Prostate gland (tissue), 2 donors: ENCODE measurements at regions not wholly inside any gene's neighbourhood (a gene's known extent, or its start where the extent isn't known, plus 50 kb on each side); places are given as distances from the start of the nearest gene placed in this dataset.

Experiments
- DNase-seq: peaks from one replicate; pipeline ENCODE4 v3.0.0-alpha.2; 2019; ENCODE audit warnings: low spot score
- H3K27ac ChIP-seq, 2 donors: fragments of 200-600 bp; sonication (generic); 2 replicates each; pipeline ENCODE4 v1.5.1; 2017 to 2019
- H3K27me3 ChIP-seq: fragments of 200-600 bp; sonication (generic); replicated peaks from 2 replicates; pipeline ENCODE4 v1.5.1; 2019; ENCODE audit not compliant: insufficient read depth
- H3K36me3 ChIP-seq, 2 donors: fragments of 200-600 bp; sonication (generic); 1 replicate in 1 of 2; 2 replicates in 1 of 2; pipeline versions ENCODE4 v1.5.1 to v1.8.1; 2017 to 2019
- H3K4me1 ChIP-seq: fragments of 200-600 bp; sonication (generic); replicated peaks from 2 replicates; pipeline ENCODE4 v1.5.1; 2019
- H3K4me3 ChIP-seq, 2 donors: fragments of 200-600 bp; sonication (generic); 2 replicates each; pipeline ENCODE4 v1.5.1; 2017 to 2019
- H3K9me3 ChIP-seq: fragments of 200-600 bp; sonication (generic); 2 replicates; pipeline ENCODE4 v1.5.1; 2017
- CTCF ChIP-seq, 4 experiments: fragments of 200-600 bp in 2 of 4; fragments of 450-650 bp in 2 of 4; sonication (generic) in 2 of 4; IDR thresholded peaks; 1 replicate in 3 of 4; 2 replicates in 1 of 4; pipeline ENCODE4 v1.5.1; 2016 to 2019; ENCODE audit warnings: antibody characterized with exemption in 4 of 4, mild to moderate bottlenecking in 2 of 4, moderate library complexity in 2 of 4
- POLR2A ChIP-seq: fragments of 450-650 bp; IDR thresholded peaks from one replicate; pipeline ENCODE4 v1.6.1; 2016; ENCODE audit warnings: antibody characterized with exemption, mild to moderate bottlenecking
- POLR2AphosphoS5 ChIP-seq: sonication (generic); formaldehyde crosslinking; IDR thresholded peaks from one replicate; pipeline ENCODE4 v1.6.1; 2017; ENCODE audit warnings: antibody characterized with exemption
- WGBS: methylation state at CpG from one replicate; pipeline ENCODE4 v1.1.5; 2018; 5-methylcytosine and 5-hydroxymethylcytosine counted together
- intact Hi-C: fragments of 100-400 bp; cut with DNase I; formaldehyde crosslinking; loops from one replicate; pipeline ENCODE4 v1.14.2; 2022

- H3K9me3 ChIP-seq = no peaks in the 10 kb centered on the region
- no peak overlapping the region for H3K27ac ChIP-seq
- H3K27me3 ChIP-seq = no peaks in the 10 kb centered on the region
- no peaks in the 10 kb centered on the region for H3K4me1 ChIP-seq
- H3K4me3 ChIP-seq = no peak overlapping the region
- no peak for DNase-seq
- intact Hi-C loops = no loop called here
- 31% methylated on average over 2 of the region's 2 CpGs for WGBS
- H3K36me3 ChIP-seq = no peaks in the 10 kb centered on the region
- TF ChIP-seq POLR2AphosphoS5 = no peak
- TF ChIP-seq CTCF (IDR thresholded peaks at IDR 0.05) = no peak
- TF ChIP-seq POLR2A = no peak
These were observed 1246.3 kb downstream of the NCAM2 start for GRCh38 chr21:22244516-22244915.

- intact Hi-C loops = no loop called here
- WGBS = 55% methylated on average over 3 of the region's 3 CpGs
- no peak for DNase-seq
- H3K27ac ChIP-seq = no peak overlapping the region
- H3K4me3 ChIP-seq = no peak overlapping the region
- no peaks in the 10 kb centered on the region for H3K9me3 ChIP-seq
- no peaks in the 10 kb centered on the region for H3K36me3 ChIP-seq
- H3K4me1 ChIP-seq = no peaks in the 10 kb centered on the region
- no peaks in the 10 kb centered on the region for H3K27me3 ChIP-seq
- TF ChIP-seq POLR2A (no peak), CTCF (IDR thresholded peaks at IDR 0.05) (no peak), POLR2AphosphoS5 (no peak)
These were observed 1252.1 kb downstream of the NCAM2 start for GRCh38 chr21:22250355-22250754.

GRCh38 chr21:22253761-22254160 lies 1255.6 kb downstream of the NCAM2 start:
- no peaks in the 10 kb centered on the region for H3K4me1 ChIP-seq
- WGBS = 54% methylated on average over 2 of the region's 2 CpGs
- intact Hi-C loops = no loop called here
- no peaks in the 10 kb centered on the region for H3K9me3 ChIP-seq
- no peaks in the 10 kb centered on the region for H3K36me3 ChIP-seq
- DNase-seq = no peak
- TF ChIP-seq POLR2AphosphoS5 (no peak), POLR2A (no peak), CTCF (IDR thresholded peaks at IDR 0.05) (no peak)
- no peak overlapping the region for H3K27ac ChIP-seq
- no peak overlapping the region for H3K4me3 ChIP-seq
- H3K27me3 ChIP-seq = no peaks in the 10 kb centered on the region

GRCh38 chr21:22258821-22259220 lies 1260.6 kb downstream of the NCAM2 start:
- Histone ChIP-seq H3K36me3 (no peaks in the 10 kb centered on the region), H3K27me3 (no peaks in the 10 kb centered on the region), H3K27ac (no peak overlapping the region), H3K4me1 (no peaks in the 10 kb centered on the region), H3K4me3 (no peak overlapping the region), H3K9me3 (no peaks in the 10 kb centered on the region)
- DNase-seq = no peak
- TF ChIP-seq CTCF (IDR thresholded peaks at IDR 0.05) = no peak
- no peak for TF ChIP-seq POLR2AphosphoS5
- no peak for TF ChIP-seq POLR2A
- WGBS = 81% methylated on average over 1 of the region's 1 CpG
- intact Hi-C loops = no loop called here

GRCh38 chr21:22260274-22260673 lies 1262.1 kb downstream of the NCAM2 start:
- no peak overlapping the region for H3K4me3 ChIP-seq
- H3K4me1 ChIP-seq = no peaks in the 10 kb centered on the region
- no peaks in the 10 kb centered on the region for H3K9me3 ChIP-seq
- intact Hi-C loops = no loop called here
- H3K27ac ChIP-seq = no peak overlapping the region
- no peaks in the 10 kb centered on the region for H3K36me3 ChIP-seq
- 84% methylated on average over 2 of the region's 2 CpGs for WGBS
- TF ChIP-seq POLR2AphosphoS5 (no peak), CTCF (IDR thresholded peaks at IDR 0.05) (no peak), POLR2A (no peak)
- no peak for DNase-seq
- H3K27me3 ChIP-seq = no peaks in the 10 kb centered on the region
